Erythroblast (primary cell): ENCODE measurements at regions not wholly inside any gene's neighbourhood (a gene's known extent, or its start where the extent isn't known, plus 50 kb on each side); places are given as distances from the start of the nearest gene placed in this dataset.
A peak's percentile ranks its signal among the peaks of the same experiment; 100 is the strongest.
"Not testable (repeated sequence)": the region's sequence is repeated elsewhere in the genome, so short reads cannot be mapped to it uniquely, and the experiment has no call there.

Source experiments
- DNase-seq, 2 experiments: peaks; one replicate each; lab custom pipeline; 2025; lab: John Stamatoyannopoulos, UW
- GATA1 ChIP-seq: IDR thresholded peaks from 2 replicates; pipeline ENCODE4 v1.6.1; 2011; ENCODE audit warnings: low read depth, mild to moderate bottlenecking, control low read depth, low read length, moderate library complexity
- POLR2A ChIP-seq: IDR thresholded peaks from 2 replicates; pipeline ENCODE4 v1.6.1; 2011; ENCODE audit warnings: mild to moderate bottlenecking, low read length

DNA sequence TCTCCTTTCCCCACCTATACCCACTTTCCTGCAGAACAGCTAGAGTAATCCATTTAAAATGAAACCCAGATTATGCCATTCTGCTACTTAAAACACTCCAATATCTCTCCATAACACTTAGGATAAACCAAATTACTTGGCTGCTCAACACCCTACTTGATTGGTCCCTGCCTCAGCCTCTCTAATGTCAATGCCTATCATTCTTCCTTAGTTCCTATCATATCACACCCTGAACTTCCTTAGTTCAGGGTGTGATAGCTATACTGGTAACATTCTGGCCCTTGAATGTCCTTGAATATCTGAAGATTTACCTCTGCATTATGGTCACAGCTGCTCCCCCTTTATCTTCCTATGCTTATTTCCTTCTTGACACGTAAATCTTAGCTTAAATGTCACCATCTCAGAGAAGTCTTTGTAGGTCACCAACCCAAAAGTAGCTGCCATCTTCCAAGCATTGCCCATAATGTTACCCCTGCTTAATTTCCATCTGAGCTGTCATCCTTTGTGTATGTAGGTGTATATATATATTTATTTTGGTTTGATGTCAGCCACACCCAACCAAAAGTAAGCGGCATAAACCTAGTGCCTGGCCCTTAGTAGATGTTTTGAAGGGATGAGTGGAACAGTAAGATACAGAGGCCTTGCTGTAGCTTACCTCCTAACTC lies 379.8 kb downstream of the PTPRC start:
- DNase-seq = no peak
- TF ChIP-seq POLR2A (no peak), GATA1 (no peak)

DNA sequence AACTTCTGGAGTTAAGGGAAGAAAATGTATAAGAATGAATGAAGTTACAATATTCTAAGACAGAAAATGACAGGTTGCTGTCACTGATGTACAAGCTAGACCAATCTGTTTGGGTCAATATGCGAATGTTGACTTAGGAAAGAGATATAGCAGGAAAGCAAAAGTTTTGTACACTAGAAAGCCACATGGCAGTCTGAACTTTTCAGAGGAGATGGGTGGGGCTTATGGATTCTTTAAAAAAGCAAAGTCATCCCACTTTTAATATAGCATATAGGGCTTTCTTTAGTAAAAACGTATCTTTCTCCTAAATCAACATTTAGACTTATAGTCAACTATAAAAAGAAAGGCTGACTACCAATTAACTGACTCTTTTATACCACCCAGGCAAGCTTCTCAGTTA lies 381.2 kb downstream of the PTPRC start:
- DNase-seq = no peak
- no peak for TF ChIP-seq POLR2A

DNA sequence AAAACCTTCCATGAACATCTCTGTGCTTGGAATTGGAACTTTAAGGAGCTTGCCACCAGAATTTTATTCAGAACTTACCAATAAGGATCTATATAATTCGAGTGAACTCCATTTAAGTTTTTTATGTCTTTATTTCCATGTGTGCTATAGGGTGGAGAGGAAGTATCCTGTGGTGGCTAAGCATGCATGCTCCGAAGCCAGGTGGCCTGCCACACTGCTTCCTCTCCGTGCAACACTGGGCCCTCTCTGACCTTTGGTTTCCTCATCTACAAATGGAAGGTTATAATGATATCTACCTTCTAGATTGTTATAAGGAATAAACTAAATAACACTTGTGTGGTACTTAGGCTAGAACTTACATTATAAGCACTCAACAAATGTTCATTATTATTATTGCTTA lies 382.1 kb downstream of the PTPRC start:
- TF ChIP-seq POLR2A = no peak
- TF ChIP-seq GATA1 = no peak
- DNase-seq = no peak

DNA sequence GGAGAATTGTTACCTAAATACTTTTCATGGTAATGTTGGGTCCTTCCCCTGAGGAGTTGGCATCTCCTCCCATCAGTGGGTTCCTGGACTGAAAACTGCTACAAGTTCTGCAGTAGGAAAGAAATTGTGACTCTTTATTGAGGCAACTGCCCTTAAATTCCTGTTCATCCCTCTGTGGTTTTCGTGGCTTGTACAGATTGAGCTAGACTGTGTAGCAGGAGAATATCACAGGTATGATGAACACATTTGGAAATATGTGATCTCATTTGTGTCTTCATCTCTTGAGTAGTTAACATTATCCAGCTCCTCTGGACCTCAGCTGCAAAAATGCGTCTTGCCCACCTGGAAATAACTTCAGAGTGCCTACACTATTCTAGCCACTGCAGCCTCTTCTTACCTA lies 390.6 kb downstream of the PTPRC start:
- TF ChIP-seq GATA1 (no peak), POLR2A (no peak)

GRCh38 chr1:199029855-199030254 lies 391.0 kb downstream of the PTPRC start:
- TF ChIP-seq GATA1 (no peak), POLR2A (no peak)
- no peak for DNase-seq

More for the DNA sequence above, 390.6 kb downstream of the PTPRC start:
- DNase-seq = no peak

GRCh38 chr1:199030541-199030940 lies 391.7 kb downstream of the PTPRC start:
- DNase-seq = not testable (repeated sequence)

DNA sequence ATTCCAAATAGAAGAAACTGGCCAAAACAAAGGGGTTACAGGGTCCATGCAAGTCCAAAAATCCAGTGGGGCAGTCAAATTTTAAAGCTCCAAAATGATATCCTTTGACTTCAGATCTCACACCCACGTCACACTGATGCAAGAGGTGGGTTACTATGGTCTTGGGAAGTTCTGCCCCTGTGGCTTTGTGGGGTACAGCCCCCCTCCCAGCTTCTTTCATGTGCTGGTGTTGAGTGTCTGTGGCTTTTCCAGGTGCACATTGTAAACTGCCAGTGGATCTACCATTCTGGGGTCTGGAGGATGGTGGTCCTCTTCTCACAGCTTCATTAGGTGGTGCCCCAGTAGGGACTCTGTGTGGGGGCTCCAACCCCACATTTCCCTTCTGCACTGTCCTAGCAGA lies 392.3 kb downstream of the PTPRC start:
- not testable (repeated sequence) for DNase-seq

GRCh38 chr1:199032479-199032878 lies 393.6 kb downstream of the PTPRC start:
- DNase-seq = not testable (repeated sequence)

DNA sequence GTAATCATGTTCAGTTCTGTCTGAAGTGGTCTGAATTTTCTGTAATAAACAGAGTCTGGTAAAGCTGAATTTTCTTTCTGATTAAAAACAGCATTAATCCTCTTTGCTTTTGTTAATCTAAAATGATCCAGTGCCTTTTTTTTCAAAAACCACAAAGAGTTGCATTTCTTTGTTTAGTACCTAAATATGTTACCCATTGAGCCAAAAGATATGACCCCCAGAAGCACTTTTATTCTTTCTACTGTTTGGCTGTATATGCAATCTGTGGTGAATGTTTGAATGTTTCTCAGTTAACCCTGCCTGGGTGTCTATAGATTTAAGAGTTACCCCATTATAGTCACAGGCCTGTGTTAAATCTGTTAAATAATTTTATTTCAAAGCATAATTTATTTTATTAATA lies 394.8 kb downstream of the PTPRC start:
- DNase-seq = no peak
- no peak for TF ChIP-seq GATA1
- TF ChIP-seq POLR2A = no peak

- TF ChIP-seq GATA1 (no peak), POLR2A (no peak)
- DNase-seq = no peak
Observed at GRCh38 chr1:199038156-199038555, 399.3 kb downstream of the PTPRC start.

- TF ChIP-seq POLR2A (no peak), GATA1 (no peak)
- DNase-seq = no peak
Observed at GRCh38 chr1:199040076-199040905, 401.5 kb downstream of the PTPRC start.

- DNase-seq = peak in 1 of 2 experiments; percentile 7
- TF ChIP-seq POLR2A (peak; percentile 21), GATA1 (no peak)
Observed at GRCh38 chr1:199041173-199041914, 402.5 kb downstream of the PTPRC start.

GRCh38 chr1:199042193-199042592 lies 403.4 kb downstream of the PTPRC start:
- no peak for DNase-seq
- TF ChIP-seq GATA1 = no peak
- TF ChIP-seq POLR2A = no peak

DNA sequence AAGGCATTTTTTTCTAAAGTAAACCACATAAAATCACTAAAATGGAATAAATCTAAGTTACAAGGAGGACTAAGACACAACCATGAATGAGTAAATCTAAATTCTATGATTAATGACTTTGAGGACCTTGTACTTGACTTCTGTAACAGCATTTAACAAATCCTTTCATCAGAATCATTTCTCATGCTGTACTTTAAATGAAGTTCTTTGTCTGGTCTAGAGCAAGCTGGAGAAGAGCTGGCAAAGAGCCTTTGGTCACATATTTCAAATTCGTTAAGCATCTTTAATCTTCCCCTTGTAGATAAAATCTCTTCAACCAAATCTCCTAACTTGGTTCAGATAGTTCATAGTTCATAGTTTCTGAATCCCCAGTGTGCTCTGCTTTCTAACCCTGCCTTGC lies 405.4 kb downstream of the PTPRC start:
- TF ChIP-seq POLR2A = no peak
- TF ChIP-seq GATA1 = no peak
- no peak for DNase-seq

- TF ChIP-seq POLR2A = no peak
- no peak for TF ChIP-seq GATA1
- DNase-seq = no peak
Observed at GRCh38 chr1:199046618-199047017, 407.8 kb downstream of the PTPRC start.
